ENCODE measurements at regions not wholly inside any gene's neighbourhood (a gene's known extent, or its start where the extent isn't known, plus 50 kb on each side); places are given as distances from the start of the nearest gene placed in this dataset.
"Not testable (repeated sequence)": the region's sequence is repeated elsewhere in the genome, so short reads cannot be mapped to it uniquely, and the experiment has no call there.

- not testable (repeated sequence) for H3K27me3 Mint-ChIP-seq; H3K4me3 Mint-ChIP-seq; H3K27ac Mint-ChIP-seq; DNase-seq; H3K4me1 Mint-ChIP-seq (ENCODE audit: low read depth in 2 of 2); H3K9me3 Mint-ChIP-seq; H3K36me3 Mint-ChIP-seq (ENCODE audit: insufficient read depth); ATAC-seq (replicated peaks)
These were observed 100.5 kb upstream of the BPY2B start for GRCh38 chrY:24517340-24517739.

GRCh38 chrY:24521686-24522085 lies 96.1 kb upstream of the BPY2B start:
- H3K4me1 Mint-ChIP-seq (ENCODE audit: low read depth in 2 of 2); H3K27ac Mint-ChIP-seq; DNase-seq; H3K36me3 Mint-ChIP-seq (ENCODE audit: insufficient read depth); H3K9me3 Mint-ChIP-seq; H3K27me3 Mint-ChIP-seq; H3K4me3 Mint-ChIP-seq: not testable (repeated sequence)
- ATAC-seq (replicated peaks), result peak; percentile 35

- not testable (repeated sequence) for H3K4me1 Mint-ChIP-seq (ENCODE audit: low read depth in 2 of 2); H3K4me3 Mint-ChIP-seq; H3K27me3 Mint-ChIP-seq; ATAC-seq (replicated peaks); DNase-seq; H3K36me3 Mint-ChIP-seq (ENCODE audit: insufficient read depth); H3K9me3 Mint-ChIP-seq; H3K27ac Mint-ChIP-seq
These were observed 80.4 kb upstream of the BPY2B start for GRCh38 chrY:24537247-24537970.

- H3K27me3 Mint-ChIP-seq; H3K36me3 Mint-ChIP-seq (ENCODE audit: insufficient read depth); H3K4me1 Mint-ChIP-seq (ENCODE audit: low read depth in 2 of 2); H3K9me3 Mint-ChIP-seq; ATAC-seq (replicated peaks); H3K27ac Mint-ChIP-seq; DNase-seq; H3K4me3 Mint-ChIP-seq: not testable (repeated sequence)
These were observed 69.0 kb upstream of the BPY2B start for GRCh38 chrY:24548807-24549206.

GRCh38 chrY:24561422-24561821 lies 56.4 kb upstream of the BPY2B start:
- H3K4me3 Mint-ChIP-seq; H3K36me3 Mint-ChIP-seq (ENCODE audit: insufficient read depth); ATAC-seq (replicated peaks); H3K9me3 Mint-ChIP-seq; H3K4me1 Mint-ChIP-seq (ENCODE audit: low read depth in 2 of 2); H3K27me3 Mint-ChIP-seq; H3K27ac Mint-ChIP-seq; DNase-seq: not testable (repeated sequence)
